GM23248 (cell line): ENCODE measurements at regions not wholly inside any gene's neighbourhood (a gene's known extent, or its start where the extent isn't known, plus 50 kb on each side); places are given as distances from the start of the nearest gene placed in this dataset.

Source experiments
- EZH2 ChIP-seq: fragments of 200-600 bp; sonication (generic); IDR thresholded peaks from 2 replicates; pipeline ENCODE4 v1.6.1; 2018; ENCODE audit warnings: antibody characterized with exemption, mild to moderate bottlenecking; ENCODE audit not compliant: insufficient read depth, poor library complexity, severe bottlenecking
- EZH2phosphoT487 ChIP-seq: fragments of 200-600 bp; sonication (generic); IDR thresholded peaks from 2 replicates; pipeline ENCODE4 v1.6.1; 2018; ENCODE audit warnings: antibody characterized with exemption, moderate library complexity, mild to moderate bottlenecking, low read depth; ENCODE audit not compliant: insufficient read depth

- TF ChIP-seq EZH2 (no peak), EZH2phosphoT487 (no peak)
These were observed 408.7 kb upstream of the ADARB2 start for GRCh38 chr10:2145926-2146478.
